GM21529 (cell line): ENCODE measurements at regions not wholly inside any gene's neighbourhood (a gene's known extent, or its start where the extent isn't known, plus 50 kb on each side); places are given as distances from the start of the nearest gene placed in this dataset.
"Not testable (repeated sequence)": the region's sequence is repeated elsewhere in the genome, so short reads cannot be mapped to it uniquely, and the experiment has no call there.

Experiments
- ATAC-seq: cut with Tn5 transposase; IDR thresholded peaks from one replicate; pipeline ENCODE4 v1.9.1; 2021; ENCODE audit not compliant: unreplicated experiment

DNA sequence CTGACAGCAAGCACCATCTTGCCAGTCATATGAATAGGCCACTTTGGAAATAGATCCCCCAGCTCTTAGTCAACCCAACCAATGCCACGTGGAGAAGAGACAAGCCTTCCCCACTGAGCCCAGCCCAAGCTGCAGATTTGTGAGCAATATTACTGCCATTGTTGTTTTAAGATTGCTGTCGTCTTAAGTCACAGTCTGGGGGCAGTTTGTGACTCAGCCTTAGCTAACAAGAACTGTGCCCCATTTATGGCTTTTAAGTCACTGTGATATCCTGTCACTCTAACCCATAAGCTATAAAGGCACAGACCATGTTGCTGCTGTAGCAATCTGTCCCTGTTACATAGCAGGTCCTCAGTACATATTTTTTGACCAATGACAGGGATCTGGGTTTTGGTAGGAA is 464.2 kb downstream of the MED13L start:
- ATAC-seq: no peak

DNA sequence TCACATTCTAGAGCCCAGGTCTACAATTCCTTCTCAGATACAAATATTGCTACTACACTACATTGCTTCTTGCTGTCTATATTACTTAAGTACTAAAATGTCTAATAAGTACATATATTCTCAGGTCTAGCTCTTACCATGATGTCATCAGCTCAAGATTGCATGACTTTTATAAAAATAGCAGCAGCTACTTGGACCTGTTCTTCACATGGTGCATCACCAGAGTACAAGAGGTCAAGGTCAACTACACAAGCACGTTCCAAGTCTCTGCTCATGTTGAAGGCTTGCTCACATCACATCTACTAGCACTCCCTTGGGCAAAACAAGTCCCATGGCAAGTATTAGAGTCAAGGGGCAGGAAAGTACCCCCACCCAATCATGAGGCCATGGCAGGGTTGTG is 465.6 kb downstream of the MED13L start:
- ATAC-seq: no peak

DNA sequence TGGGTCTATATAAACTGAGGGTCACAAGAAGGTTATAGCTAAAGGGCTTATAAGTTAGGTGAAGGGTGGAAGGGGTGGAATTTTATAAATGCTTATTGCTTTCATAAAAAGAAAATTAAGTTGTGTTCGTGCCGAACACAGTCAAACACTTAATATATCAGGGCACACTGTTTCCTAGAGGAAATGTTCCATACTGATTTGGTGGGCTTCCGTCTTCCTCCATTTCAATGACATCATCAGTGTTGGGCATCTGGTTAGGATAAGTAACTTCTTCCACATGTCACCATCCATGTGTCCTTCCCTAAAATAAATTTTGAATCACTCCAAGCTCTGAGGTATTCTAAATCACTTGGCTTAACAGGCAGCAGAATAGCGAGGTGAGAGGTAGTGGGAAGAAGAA is 466.4 kb downstream of the MED13L start:
- no peak for ATAC-seq

DNA sequence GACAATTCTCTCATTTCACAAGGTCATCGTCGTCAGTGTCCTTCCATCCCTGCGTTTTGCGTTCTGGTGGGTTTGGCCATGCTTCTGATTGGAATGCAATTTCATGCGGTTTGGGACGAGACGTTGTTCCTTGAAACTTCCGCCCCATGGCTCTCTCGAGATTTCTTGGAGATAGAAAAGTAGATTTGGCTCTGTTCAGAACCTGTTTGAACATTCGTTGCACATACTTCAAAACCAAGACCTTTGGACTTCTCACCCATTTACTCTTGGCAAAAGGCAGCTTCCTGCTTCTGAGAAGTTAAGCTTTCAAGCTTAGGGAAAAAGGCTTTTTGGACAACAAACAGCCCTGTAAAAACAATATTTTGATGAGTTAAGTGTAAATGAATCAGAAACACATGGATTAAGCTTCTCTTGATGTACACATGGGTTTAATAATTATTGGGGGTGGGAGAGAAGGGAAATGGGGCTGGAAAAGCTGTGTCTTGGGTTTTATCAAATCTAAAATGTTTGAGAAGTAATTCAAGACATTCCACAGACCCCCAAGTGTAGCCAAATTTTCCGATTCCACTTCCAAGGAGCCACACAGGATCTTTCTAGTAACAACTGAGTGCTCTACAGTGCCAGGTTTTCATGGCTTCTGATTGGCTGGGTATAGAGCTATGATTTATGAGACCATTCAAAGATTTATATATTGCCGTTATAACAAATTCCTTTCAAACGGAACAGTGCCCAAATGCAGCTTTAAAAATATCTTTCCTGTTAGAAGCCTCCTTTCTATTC is 467.2 kb downstream of the MED13L start:
- no peak for ATAC-seq

DNA sequence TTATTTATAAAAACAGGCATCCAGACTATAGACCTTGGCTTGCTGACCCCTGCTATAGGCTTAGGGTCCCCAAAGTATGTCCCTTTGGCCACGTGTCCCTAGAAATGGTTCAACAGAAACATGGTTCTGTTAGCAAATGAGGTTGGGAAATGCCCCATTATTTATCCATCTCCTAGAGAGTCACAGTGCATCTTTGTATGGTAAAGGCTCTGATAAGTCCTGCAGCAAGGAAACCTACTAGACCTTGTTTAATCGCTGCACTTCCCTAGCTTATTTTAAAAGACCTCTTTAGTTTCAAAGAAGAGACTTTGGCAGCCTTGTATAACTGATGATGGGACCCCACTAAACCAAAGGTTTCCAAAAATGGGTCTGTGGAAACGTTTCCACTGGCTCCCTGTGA is 471.5 kb downstream of the MED13L start:
- ATAC-seq: no peak

DNA sequence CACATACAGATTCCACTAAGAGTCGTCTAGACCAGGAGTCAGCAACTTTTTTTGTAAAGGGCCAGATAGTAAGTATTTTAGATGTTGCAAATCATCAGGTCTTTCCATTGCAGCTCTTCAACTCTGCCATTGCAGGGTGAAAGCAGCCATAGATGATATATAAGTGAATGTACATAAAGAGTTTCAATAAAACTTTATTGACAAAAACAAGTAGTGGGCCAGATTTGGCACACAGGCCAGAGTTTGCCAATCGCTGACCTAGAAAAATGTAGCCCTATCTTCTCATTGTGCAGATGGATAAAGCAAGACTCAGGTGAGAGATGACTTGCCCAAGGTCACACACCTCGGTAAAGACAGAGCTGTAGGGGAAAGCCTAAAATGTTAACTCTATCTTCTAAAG is 474.7 kb downstream of the MED13L start:
- no peak for ATAC-seq

DNA sequence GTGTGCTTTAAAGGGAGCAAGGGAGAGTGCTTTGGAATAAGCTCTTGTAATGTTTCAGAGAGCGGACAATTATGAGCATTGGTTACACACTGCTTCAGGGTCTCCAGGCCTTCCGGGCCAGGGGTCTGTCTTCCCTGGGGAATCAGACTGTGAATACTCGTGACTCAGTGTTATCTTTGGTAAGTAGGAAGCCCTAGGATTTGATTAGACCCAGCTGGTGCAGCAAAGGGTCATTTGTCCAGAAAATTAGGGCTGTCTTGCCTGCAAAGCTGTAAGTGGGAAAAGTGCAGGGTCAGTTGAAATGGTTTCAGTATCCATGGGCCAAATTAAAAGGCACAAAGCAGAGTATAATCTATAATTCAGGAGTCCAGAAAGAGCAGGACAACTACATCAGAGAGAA is 475.6 kb downstream of the MED13L start:
- ATAC-seq: no peak

DNA sequence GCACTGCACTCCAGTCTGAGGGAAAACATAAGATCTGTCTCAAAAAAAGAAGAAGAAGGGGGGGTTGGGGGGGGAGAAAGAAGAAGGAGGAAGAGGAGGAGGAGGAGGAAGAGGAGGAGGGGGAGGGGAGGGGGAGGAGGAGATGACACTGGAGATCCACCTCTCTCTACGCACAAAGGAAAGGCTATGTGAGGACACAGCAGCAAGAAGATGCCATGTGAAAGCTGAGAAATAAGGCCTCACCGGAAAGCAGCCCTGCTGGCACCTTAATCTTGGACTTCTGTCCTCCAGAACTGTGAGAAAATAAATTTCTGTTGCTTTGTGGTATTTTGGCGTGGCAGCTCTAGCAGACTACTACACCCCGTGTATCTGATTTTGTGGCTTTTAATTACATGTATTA is 477.9 kb downstream of the MED13L start:
- no peak for ATAC-seq

DNA sequence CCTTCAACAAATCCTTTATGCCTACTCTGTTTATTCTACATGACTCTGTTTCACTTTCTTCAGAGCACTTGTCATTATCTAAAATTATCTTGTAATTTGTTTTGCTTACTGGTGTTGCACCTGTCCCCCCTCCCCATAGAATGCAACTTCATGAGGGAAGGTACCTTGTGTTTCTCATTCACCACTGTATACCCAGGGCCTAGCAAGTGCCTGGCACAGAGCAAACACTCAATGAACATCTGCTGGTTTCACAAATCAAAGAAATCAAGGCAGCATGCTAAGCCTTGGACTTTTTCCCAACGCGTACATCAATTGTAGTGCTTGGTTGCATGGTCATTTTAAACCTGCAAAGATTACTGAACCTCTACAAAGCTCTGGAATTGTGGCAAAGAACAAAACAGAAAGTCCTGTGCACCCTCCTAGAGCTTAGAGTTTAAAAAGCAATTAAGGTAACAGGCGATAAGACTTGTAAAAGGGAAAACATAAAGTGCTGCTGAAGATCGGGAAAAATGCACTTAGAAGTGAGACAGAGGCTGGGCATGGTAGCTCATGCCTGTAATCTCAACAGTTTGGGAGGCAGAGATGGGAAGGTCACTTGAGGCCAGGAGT is 479.1 kb downstream of the MED13L start:
- ATAC-seq: no peak

DNA sequence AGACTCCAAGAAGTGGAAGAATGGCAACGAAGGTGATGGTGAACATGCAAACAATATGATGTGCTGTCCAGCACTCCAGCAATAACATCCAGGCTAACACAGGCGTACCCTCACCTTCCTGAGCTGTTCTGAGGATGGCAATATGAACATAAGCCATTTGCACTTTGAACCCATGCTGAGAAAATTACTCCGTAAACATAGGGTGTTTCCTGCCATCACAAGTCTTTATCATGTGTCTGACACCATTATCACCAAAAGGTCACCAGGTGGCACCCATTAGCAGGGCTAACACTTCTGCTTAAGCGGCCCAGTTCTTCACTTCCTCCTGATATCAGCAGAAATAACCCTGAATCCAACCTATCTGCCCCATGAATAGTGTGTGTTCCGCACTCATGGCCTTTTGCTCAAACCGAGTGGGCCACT is 482.8 kb downstream of the MED13L start:
- no peak for ATAC-seq

DNA sequence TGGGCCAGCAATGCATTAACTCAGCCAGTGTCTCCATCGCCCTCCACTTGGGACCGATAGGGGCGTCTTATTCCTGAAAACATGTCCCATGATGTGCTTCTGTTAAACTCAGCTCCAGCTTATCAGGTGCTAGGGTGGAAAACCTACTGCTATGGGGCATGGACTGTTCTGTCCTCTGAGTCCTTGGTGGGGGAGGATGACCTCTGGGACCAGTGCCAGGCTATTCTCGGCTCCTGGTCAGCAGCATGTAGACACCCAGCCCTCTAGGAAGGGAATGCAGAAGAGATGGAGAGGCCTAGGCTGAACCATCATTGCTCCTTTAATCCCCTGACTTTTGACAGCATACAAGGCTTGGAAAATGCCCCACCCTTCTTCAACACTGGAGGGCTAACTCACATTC is 486.2 kb downstream of the MED13L start:
- no peak for ATAC-seq

DNA sequence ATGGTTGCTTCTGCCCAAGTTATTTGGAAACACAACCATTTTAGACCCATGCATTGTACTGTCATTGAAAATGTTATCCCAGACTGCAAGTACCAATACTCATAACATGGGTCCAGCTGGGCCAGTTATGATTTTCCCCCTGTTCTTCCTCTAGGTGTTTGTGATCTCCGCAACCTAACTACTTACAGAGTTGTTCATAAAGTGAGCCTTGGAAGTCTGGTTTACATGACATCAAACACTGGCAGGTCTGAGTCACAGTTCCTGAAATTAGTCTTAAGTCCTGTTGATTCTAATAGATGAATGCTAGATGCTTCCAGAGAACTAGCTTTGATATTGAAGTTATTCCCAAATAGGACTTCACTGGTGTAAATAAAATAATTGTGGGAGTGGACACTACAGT is 487.0 kb downstream of the MED13L start:
- ATAC-seq: no peak

DNA sequence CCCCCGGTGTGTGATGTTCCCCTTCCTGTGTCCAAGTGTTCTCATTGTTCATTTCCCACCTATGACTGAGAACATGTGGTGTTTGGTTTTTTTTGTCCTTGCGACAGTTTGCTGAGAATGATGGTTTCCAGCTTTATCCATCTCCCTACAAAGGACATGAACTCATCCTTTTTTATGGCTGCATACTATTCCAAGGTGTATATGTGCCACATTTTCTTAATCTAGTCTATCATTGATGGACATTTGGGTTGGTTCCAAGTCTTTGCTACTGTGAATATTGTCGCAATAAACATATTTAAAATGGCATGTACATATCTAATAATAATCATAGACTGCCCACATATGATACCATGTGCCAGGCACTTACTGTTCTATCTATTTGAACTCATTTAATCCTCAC is 491.0 kb downstream of the MED13L start:
- not testable (repeated sequence) for ATAC-seq

DNA sequence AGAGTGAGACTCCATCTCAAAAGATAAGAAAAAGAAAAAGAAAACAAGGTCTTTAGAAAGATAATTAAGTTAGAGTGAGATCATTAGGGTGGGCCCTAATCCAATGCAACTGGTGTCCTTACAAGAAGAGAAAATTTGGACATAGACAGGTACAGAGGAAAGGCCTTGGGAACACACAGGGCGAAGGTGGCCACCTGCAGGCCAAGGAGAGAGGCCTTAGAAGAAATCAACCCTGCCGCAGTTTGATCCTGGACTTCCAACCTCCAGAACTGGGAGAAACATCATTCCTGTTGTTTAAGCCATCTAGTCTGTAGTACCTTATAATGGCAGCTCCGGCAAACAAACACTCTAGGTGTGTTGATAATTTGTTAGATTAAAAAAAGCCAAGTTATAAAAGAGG is 491.9 kb downstream of the MED13L start:
- no peak for ATAC-seq

DNA sequence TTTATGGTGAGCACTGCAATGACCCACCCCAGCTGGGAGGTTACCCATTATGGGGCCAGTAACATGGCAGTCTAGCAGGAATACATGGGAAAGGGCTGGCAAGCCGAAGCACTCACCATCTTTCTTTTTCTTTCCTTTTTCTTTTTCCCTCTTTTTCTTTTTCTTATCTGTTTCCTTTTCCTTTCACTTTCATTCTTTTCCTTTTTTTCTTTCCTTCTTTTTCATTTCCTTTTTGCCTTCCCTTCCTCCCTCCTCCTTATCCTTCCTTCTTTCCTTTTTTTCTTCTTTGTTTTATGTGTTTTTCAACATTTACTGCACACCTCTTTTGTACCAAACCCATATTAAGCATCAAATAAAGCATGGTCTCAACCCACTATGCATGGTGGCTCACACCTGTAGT is 501.1 kb downstream of the MED13L start:
- ATAC-seq: no peak

DNA sequence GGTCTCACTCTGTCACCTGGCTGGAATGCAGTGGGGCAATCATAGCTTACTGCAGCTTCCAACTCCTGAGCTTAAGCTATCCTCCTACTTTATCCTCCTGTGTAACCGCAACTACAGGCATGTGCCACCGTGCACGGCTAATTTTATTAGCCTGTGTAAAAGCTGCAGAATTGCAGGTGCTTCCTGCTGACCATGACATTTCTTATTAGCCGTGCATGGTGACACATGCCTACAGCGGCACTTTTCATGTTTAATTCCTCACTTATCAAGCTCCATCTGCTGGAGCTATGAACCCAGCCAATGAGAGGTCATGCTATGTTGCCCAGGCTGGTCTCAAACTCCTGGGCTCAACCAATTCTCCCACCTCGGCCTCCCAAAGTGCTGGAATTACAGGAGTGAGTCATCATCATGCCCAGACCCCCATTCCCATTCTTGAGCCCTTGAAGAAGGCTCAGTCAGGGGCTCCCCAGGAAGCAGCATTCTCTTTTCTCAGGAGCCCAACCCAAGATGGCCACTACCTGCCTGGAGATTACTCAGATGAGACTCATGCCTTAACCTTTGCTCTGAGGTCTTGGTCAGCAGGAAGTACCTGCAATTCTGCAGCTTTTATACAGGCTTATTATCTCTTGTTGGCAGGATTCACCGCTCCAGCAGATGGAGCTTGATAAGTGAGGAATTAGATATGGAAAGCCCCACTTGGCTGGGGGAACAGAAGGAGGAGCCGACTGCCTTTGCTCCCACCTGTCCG is 503.2 kb downstream of the MED13L start:
- no peak for ATAC-seq

DNA sequence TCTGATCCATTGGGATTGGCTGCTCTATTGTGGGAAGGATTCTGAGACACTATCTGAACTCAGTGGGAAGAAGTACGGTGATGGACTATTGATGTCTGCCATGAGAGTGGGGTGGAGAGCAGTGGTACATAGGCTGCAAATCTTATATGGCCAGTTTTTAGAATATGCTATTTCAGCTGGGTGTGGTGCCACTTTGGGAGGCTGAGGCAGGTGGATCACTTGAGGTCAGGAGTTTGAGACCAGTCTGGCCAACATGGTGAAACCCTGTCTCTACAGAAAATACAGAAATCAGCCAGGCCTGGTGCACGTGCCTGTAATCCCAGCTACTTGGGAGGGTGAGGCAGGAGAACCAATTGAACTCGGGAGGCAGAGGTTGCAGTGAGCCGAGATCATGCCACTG is 505.9 kb downstream of the MED13L start:
- ATAC-seq: no peak

DNA sequence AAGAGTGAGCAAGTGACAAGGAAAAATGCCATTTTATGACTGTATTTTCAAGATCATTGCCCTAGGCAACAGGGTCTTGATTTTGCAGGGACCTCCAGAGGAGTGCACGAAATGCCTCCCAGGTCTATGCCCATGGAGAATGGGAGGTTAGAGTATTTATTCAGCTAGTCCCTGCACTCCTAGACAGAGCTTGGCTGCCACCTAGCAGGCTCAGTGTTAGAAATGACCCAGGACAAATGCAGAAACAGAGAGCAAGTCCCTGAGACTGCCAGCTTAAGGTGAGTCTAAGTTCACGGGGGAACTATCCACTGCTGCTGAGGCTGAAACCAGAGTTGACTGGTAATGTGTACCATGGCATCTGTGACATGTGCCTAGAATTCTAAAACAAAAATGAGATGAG is 506.4 kb downstream of the MED13L start:
- no peak for ATAC-seq

DNA sequence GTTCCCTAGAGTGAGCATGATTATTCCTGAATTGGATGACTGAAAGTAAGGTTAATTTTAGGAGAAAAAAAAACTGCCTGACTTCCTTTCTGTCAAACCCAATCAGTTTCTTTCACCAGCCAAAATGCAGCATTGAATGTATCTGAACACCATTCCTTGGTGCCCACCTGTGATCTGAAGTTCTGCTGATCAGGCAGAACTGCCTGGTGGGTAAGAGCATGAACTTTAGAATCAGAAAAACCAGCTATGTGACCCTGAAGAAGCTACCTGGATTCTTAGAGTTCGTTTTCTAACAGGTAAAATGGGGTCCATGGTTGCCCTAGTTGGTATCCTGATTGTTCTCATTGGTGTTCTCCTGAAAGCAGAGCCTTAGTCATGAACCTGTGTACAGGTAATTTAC is 506.9 kb downstream of the MED13L start:
- ATAC-seq: no peak

DNA sequence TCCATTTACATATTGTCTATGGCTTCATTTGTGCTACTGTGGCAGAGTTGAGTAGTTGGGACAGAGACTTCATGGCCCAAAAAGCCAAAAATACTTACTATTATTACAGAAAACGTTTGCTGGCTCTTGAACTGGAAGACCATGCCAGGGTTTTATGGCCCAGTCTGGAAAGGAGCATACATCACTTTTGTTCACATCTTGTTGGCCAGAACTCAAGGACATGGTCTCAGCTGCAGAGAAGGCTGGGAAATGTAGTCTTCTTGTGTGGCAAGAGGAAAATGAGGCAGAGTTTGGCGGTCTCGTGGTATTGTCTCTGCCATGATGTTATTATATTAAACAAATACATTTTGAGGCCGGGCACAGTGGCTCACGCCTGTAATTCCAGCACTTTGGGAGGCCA is 509.6 kb downstream of the MED13L start:
- ATAC-seq: no peak

DNA sequence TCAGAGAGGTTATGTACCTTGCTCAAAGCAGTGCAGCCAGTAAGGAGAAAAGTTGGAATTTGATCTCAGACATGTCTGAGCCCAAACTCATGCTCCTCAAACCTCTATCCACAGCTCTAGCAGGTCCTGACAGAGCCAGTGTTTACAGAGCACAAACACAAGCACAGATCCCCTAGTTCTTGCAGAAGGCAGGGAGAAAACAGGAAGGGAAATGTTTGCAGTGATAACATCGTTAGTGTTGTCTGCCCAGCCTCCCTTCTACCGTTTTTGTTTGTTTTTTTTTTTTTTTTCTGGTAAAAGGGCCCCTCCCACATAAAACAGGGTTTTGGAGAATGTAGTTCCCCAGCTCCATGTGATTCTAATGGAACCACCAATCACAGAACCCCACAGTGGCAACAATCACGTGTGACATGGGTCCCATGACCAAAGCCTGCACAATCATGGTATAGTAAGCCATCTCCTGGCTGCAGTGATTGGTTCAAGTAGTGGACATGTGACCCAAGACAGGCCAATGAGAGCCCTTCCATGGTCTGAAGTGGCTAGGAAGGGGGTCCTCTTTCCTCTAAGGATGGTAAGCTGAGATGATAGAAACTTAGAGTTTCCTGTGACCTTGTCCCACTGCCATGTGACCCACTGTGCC is 513.4 kb downstream of the MED13L start:
- no peak for ATAC-seq

DNA sequence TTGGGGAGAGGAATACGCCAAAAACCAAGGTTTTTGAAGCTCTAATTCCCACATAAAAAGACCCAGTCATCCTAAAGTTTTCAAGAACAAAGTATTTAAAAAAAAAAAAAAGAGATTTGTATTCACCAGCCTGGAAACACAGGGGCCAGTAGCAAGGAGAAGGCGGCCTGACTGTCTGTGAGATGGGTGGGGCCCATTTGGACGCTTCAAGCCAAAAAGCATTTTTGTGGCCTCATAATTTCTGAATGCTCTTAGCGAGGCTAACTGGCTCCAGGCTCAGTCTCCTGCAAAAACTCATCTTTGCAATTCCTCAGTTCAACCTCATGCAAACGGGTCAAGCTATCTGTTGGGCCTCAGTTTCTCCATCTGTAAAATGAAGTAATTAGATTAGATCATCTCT is 514.1 kb downstream of the MED13L start:
- ATAC-seq: no peak
